ENCODE measurements at regions not wholly inside any gene's neighbourhood (a gene's known extent, or its start where the extent isn't known, plus 50 kb on each side); places are given as distances from the start of the nearest gene placed in this dataset.

DNA sequence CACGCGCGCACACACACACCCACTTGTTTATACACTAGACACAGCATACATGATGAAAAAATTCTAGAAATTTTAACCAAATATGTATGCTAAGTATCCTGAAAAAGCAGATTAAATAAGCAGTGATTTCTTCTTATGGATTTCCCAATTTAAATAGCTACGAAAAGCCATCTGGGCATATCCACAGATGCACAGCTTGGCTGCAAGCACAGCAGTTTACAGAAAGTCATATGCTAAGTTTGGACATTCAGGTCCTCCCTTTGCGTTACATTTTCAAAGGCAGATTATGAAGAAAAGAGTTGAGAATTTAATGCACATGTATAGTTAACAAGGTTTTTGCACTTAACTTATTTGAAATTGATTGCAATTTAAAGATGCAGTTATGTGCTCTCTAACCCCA, 542.2 kb upstream of the EPHA5 start:
- H3K36me3 Mint-ChIP-seq (ENCODE audit: low read depth): no peaks in the 10 kb centered on the region
- H3K27ac Mint-ChIP-seq: no peak overlapping the region

DNA sequence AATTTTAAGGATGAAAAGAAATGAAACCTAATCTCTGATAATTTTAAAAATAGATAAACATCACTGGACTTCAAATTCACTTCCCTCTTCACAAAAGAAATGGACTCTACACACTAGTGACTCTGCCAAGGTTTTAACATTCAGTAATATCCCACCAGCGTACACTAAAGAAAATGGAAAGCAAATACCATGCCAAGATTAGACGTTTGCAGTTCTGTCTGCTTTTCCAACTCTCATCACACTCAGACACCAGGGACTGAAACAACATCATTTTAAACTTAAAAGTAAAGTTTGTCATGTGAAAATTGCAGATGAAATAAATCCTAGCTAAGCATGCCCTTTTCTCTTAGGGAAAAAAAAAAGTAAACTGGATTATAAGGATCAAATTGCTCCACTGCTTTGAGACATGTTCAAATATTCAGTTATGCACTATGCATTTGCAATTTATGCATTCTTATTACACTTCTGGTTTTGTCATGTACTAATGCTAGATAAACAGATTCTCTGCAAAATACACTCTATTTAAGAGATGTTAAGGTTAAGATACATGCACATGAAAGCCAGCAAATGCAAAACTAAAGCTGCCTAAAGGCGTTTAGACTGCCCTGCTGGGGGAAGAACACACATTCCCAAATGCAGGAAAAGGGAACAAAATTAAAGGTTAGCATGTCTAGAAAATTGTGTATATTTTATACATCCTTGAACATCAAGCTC, 534.4 kb upstream of the EPHA5 start:
- TF ChIP-seq CTCF (IDR thresholded peaks at IDR 0.05): no peak
- Mint-ChIP-seq H3K27ac (no peak overlapping the region), H3K4me3 (no peak overlapping the region; the same call in 1 of the 2 replicates), H3K4me1 (ENCODE audit: low read depth) (no peaks in the 10 kb centered on the region; the same call in 1 of the 2 replicates), H3K27me3 (ENCODE audit: insufficient read depth) (no peaks in the 10 kb centered on the region), H3K36me3 (ENCODE audit: low read depth) (no peaks in the 10 kb centered on the region), H3K9me3 (peaks cover 19% of the 10 kb centered on the region)
- no peak for DNase-seq

More for the DNA sequence above, 542.2 kb upstream of the EPHA5 start:
- DNase-seq: no peak
- no peaks in the 10 kb centered on the region for H3K4me1 Mint-ChIP-seq (ENCODE audit: low read depth)
- no peak for TF ChIP-seq CTCF (IDR thresholded peaks at IDR 0.05)
- H3K27me3 Mint-ChIP-seq (ENCODE audit: insufficient read depth): no peaks in the 10 kb centered on the region
- H3K4me3 Mint-ChIP-seq: no peak overlapping the region
- H3K9me3 Mint-ChIP-seq: peaks cover 19% of the 10 kb centered on the region

DNA sequence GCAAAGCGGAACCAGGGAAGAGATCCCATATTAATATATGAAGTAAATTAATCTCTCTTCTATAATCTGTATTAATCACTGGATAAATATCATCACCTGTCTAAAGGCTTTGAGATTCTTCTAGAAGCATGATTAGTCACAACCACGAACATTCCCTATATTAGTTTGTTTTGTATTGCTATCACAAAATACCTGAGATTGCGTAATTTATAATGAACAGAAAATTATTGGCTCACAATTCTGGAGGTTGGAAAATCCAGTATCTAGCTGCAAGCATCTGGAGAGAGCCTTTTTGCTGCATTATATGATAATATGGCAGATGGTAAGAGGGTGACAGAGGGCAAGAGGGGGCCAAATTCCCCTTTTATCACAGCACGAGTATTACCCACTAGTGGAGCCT, 532.6 kb upstream of the EPHA5 start:
- Mint-ChIP-seq H3K27me3 (ENCODE audit: insufficient read depth) (no peaks in the 10 kb centered on the region), H3K27ac (no peak overlapping the region), H3K4me1 (ENCODE audit: low read depth) (no peaks in the 10 kb centered on the region; the same call in 1 of the 2 replicates), H3K9me3 (peaks cover 15% of the 10 kb centered on the region), H3K4me3 (no peak overlapping the region), H3K36me3 (ENCODE audit: low read depth) (no peaks in the 10 kb centered on the region)
- no peak for TF ChIP-seq CTCF (IDR thresholded peaks at IDR 0.05)
- no peak for DNase-seq

GRCh38 chr4:66197451-66197850, 527.2 kb upstream of the EPHA5 start:
- TF ChIP-seq CTCF (IDR thresholded peaks at IDR 0.05): no peak
- no peak overlapping the region for H3K27ac Mint-ChIP-seq

GRCh38 chr4:66193487-66193886, 523.2 kb upstream of the EPHA5 start:
- H3K9me3 Mint-ChIP-seq: no peaks in the 10 kb centered on the region; the same call in 1 of the 2 replicates

More at GRCh38 chr4:66197451-66197850, 527.2 kb upstream of the EPHA5 start:
- no peak overlapping the region for H3K4me3 Mint-ChIP-seq
- no peaks in the 10 kb centered on the region for H3K27me3 Mint-ChIP-seq (ENCODE audit: insufficient read depth)
- peaks cover 8% of the 10 kb centered on the region; the same call in 1 of the 2 replicates for H3K4me1 Mint-ChIP-seq (ENCODE audit: low read depth)
- no peak for DNase-seq
- H3K9me3 Mint-ChIP-seq: peaks cover 7% of the 10 kb centered on the region
- no peaks in the 10 kb centered on the region for H3K36me3 Mint-ChIP-seq (ENCODE audit: low read depth)

More at GRCh38 chr4:66193487-66193886, 523.2 kb upstream of the EPHA5 start:
- Mint-ChIP-seq H3K27me3 (ENCODE audit: insufficient read depth) (no peaks in the 10 kb centered on the region), H3K4me3 (no peak overlapping the region), H3K36me3 (ENCODE audit: low read depth) (no peaks in the 10 kb centered on the region), H3K4me1 (ENCODE audit: low read depth) (peaks cover 8% of the 10 kb centered on the region; the same call in 1 of the 2 replicates), H3K27ac (no peak overlapping the region)
- no peak for DNase-seq
- no peak for TF ChIP-seq CTCF (IDR thresholded peaks at IDR 0.05)
